ENCODE measurements at regions not wholly inside any gene's neighbourhood (a gene's known extent, or its start where the extent isn't known, plus 50 kb on each side); places are given as distances from the start of the nearest gene placed in this dataset.

DNA sequence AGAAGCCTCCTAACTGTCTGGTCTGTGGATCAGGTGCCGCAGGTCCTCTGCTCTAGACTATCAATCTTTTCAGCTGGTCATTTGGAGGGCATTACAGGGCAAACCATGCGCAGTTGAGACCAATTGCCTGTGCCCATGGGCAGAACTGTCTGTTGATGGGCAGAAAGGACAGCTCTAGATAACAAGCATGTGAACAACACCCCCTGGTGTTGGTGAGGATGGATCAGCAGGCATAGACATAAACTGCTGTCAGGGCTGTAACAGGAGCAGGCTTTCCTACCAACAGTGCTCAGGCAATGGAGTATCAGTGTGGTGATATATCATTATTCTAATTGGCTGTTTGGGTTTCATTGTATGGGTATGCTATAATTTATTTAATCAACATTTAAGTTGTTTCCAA is 104.7 kb upstream of the KL start:
- Mint-ChIP-seq H3K27ac (no peak overlapping the region), H3K36me3 (no peaks in the 10 kb centered on the region), H3K4me1 (no peaks in the 10 kb centered on the region), H3K27me3 (peaks cover 0 to 4% of the 10 kb centered on the region in 2 donors), H3K9me3 (peaks cover 0 to 5% (median 3%) of the 10 kb centered on the region in 3 donors), H3K4me3 (no peak overlapping the region)
- WGBS (ENCODE audit: insufficient coverage), result 100% methylated on average over 1 of the region's 2 CpGs
- Histone ChIP-seq H3K9me3 (no peaks in the 10 kb centered on the region), H3K27me3 (replicated peaks in 1 of 2; ENCODE audit: control insufficient read depth in 2 of 2, extremely low read depth in 1 of 2, insufficient read depth in 2 of 2, low read length in 1 of 2) (peaks cover 0 to 6% of the 10 kb centered on the region in 2 experiments), H3K4me3 (ENCODE audit: control insufficient read depth in 1 of 2, extremely low read depth in 1 of 2, low read length in 1 of 2) (no peak overlapping the region), H3K36me3 (ENCODE audit: control insufficient read depth in 2 of 2, extremely low read depth in 1 of 2, insufficient read depth in 1 of 2, low read length in 1 of 2) (no peaks in the 10 kb centered on the region), H3K4me1 (ENCODE audit: control insufficient read depth in 1 of 2, extremely low read depth in 1 of 2, insufficient read depth in 2 of 2, low read length in 2 of 2) (no peaks in the 10 kb centered on the region), H3K27ac (ENCODE audit: low read length) (no peak overlapping the region)
- peak; percentile 40 to 68 (median 56) for ATAC-seq (replicated peaks in 1 of 4)
- peak in 6 of 35 experiments; percentile 1 to 37 (median 7) for DNase-seq
- ChIA-PET CTCF (interaction anchor here (0.6 to 1.5 kb wide), 2 partner anchors 13 to 260 kb away, joined by 4 to 5 read pairs; no protein-coding TSS in a partner anchor), POLR2A (no interaction called here)

DNA sequence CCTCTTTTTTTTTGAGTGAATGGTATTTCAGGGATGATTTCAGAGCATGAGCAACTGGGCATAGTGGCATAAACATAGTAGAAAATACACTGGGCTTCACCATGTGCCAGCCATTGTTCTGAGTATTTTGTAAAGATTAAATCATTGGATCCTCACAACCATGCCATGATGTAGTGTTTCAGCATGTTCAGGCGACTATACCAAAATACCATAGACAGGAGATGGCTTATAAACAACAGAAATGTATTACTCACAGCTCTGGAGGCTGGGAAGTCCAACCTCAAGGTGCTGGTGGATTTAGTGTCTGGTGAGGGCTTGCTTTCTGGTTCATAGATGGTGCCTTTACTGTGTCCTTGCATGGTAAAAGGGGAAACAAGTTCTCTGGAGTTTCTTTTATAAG is 101.5 kb upstream of the KL start:
- no peak for ATAC-seq (replicated peaks in 1 of 4)
- H3K4me3 Mint-ChIP-seq, result no peak overlapping the region
- Histone ChIP-seq H3K4me1 (ENCODE audit: control insufficient read depth in 1 of 2, extremely low read depth in 1 of 2, insufficient read depth in 2 of 2, low read length in 2 of 2) (no peaks in the 10 kb centered on the region), H3K4me3 (ENCODE audit: control insufficient read depth in 1 of 2, extremely low read depth in 1 of 2, low read length in 1 of 2) (no peak overlapping the region), H3K27me3 (replicated peaks in 1 of 2; ENCODE audit: control insufficient read depth in 2 of 2, extremely low read depth in 1 of 2, insufficient read depth in 2 of 2, low read length in 1 of 2) (peaks cover 0 to 6% of the 10 kb centered on the region in 2 experiments), H3K9me3 (no peaks in the 10 kb centered on the region), H3K36me3 (ENCODE audit: control insufficient read depth in 2 of 2, extremely low read depth in 1 of 2, insufficient read depth in 1 of 2, low read length in 1 of 2) (no peaks in the 10 kb centered on the region), H3K27ac (ENCODE audit: low read length) (no peak overlapping the region)
- ChIA-PET CTCF (interaction anchor here in 1 of 2 donors (0.6 to 0.7 kb wide), 3 partner anchors 220 to 1481 kb away, joined by 6 to 8 read pairs (median 7); no protein-coding TSS in a partner anchor), POLR2A (interaction anchor here in 1 of 2 donors (0.5 kb wide), 1 partner anchor 129 kb away, joined by 3 read pairs; no protein-coding TSS in a partner anchor)
- no peak for DNase-seq
- H3K4me1 Mint-ChIP-seq, result no peaks in the 10 kb centered on the region
- H3K36me3 Mint-ChIP-seq, result no peaks in the 10 kb centered on the region
- no CpG with 5 or more reads among the region's 1 CpG for WGBS (ENCODE audit: insufficient coverage)
- no peak overlapping the region for H3K27ac Mint-ChIP-seq
- peaks cover 0 to 18% (median 12%) of the 10 kb centered on the region in 3 donors for H3K9me3 Mint-ChIP-seq
- peaks cover 0 to 4% of the 10 kb centered on the region in 2 donors for H3K27me3 Mint-ChIP-seq

DNA sequence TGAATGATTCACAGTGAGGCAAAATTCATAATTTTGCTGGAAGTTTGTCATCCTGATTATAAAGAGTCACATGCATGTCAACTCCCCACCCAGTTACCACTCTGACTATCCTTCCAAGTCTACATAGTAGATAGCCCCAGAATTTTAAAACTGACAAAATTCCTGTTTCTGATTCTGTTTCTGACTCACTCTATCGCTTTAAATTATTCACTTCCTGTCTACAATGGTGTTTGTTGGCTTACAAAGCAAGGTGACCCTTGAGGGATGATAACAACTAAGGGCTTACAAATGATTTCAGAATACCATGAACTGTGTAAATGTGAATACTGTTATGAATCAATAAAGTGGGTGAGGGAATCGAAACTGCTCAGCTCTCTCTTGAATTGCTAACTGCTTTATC is 98.7 kb upstream of the KL start:
- ChIA-PET CTCF (no interaction called here), POLR2A (no interaction called here)
- H3K4me1 Mint-ChIP-seq, result no peaks in the 10 kb centered on the region
- WGBS (ENCODE audit: insufficient coverage), result no CpG with 5 or more reads among the region's 2 CpGs
- no peak overlapping the region for H3K4me3 ChIP-seq (ENCODE audit: control insufficient read depth in 1 of 2, extremely low read depth in 1 of 2, low read length in 1 of 2)
- no peak overlapping the region for H3K4me3 Mint-ChIP-seq
- no peaks in the 10 kb centered on the region for H3K9me3 ChIP-seq
- no peaks in the 10 kb centered on the region for H3K36me3 ChIP-seq (ENCODE audit: control insufficient read depth in 2 of 2, extremely low read depth in 1 of 2, insufficient read depth in 1 of 2, low read length in 1 of 2)
- no peaks in the 10 kb centered on the region for H3K4me1 ChIP-seq (ENCODE audit: control insufficient read depth in 1 of 2, extremely low read depth in 1 of 2, insufficient read depth in 2 of 2, low read length in 2 of 2)
- ATAC-seq (replicated peaks in 1 of 4) (no peak), DNase-seq (no peak)
- peaks cover 0 to 4% of the 10 kb centered on the region in 2 donors for H3K27me3 Mint-ChIP-seq
- H3K27ac Mint-ChIP-seq, result no peak overlapping the region
- H3K27me3 ChIP-seq (replicated peaks in 1 of 2; ENCODE audit: control insufficient read depth in 2 of 2, extremely low read depth in 1 of 2, insufficient read depth in 2 of 2, low read length in 1 of 2), result peaks cover 0 to 6% of the 10 kb centered on the region in 2 experiments
- H3K36me3 Mint-ChIP-seq, result no peaks in the 10 kb centered on the region
- H3K9me3 Mint-ChIP-seq, result peaks cover 0 to 18% (median 12%) of the 10 kb centered on the region in 3 donors
- no peak overlapping the region for H3K27ac ChIP-seq (ENCODE audit: low read length)

DNA sequence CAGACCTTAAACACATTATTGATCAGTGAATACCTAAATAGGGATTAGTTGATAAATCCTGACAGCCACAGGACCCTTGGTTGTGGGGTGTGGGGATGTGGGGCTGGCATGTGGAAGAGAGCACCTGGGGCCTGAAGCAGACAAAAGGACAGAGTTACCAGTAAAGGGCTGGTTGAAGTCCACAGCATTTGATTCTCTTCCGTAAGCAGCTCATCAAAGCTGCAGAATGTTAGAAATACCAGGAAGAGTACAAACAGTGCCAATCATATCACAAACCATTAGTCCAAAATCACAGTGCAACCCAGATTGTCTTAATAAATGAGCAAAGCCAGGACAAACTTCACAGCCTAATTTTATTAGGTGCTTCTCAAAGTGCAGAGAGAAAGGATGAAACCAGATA is 92.5 kb upstream of the KL start:
- Histone ChIP-seq H3K27me3 (replicated peaks in 1 of 2; ENCODE audit: control insufficient read depth in 2 of 2, extremely low read depth in 1 of 2, insufficient read depth in 2 of 2, low read length in 1 of 2) (no peaks in the 10 kb centered on the region), H3K36me3 (ENCODE audit: control insufficient read depth in 2 of 2, extremely low read depth in 1 of 2, insufficient read depth in 1 of 2, low read length in 1 of 2) (no peaks in the 10 kb centered on the region), H3K4me1 (ENCODE audit: control insufficient read depth in 1 of 2, extremely low read depth in 1 of 2, insufficient read depth in 2 of 2, low read length in 2 of 2) (no peaks in the 10 kb centered on the region), H3K27ac (ENCODE audit: low read length) (no peak overlapping the region), H3K9me3 (no peaks in the 10 kb centered on the region), H3K4me3 (ENCODE audit: control insufficient read depth in 1 of 2, extremely low read depth in 1 of 2, low read length in 1 of 2) (no peak overlapping the region)
- ATAC-seq (replicated peaks in 1 of 4), result no peak
- Mint-ChIP-seq H3K4me3 (no peak overlapping the region), H3K36me3 (no peaks in the 10 kb centered on the region), H3K27me3 (no peaks in the 10 kb centered on the region), H3K9me3 (no peaks in the 10 kb centered on the region), H3K27ac (no peak overlapping the region), H3K4me1 (no peaks in the 10 kb centered on the region)
- no peak for DNase-seq
- ChIA-PET POLR2A (no interaction called here), CTCF (no interaction called here)
- WGBS (ENCODE audit: insufficient coverage), result 100% methylated on average over 1 of the region's 1 CpG

GRCh38 chr13:32924886-32925285 is 91.3 kb upstream of the KL start:
- ChIA-PET CTCF (no interaction called here), POLR2A (interaction anchor here in 1 of 2 donors (0.6 kb wide), 1 partner anchor 28 kb away, joined by 3 read pairs; no protein-coding TSS in a partner anchor)
- Mint-ChIP-seq H3K4me1 (no peaks in the 10 kb centered on the region), H3K27ac (no peak overlapping the region), H3K9me3 (no peaks in the 10 kb centered on the region), H3K4me3 (no peak overlapping the region), H3K36me3 (no peaks in the 10 kb centered on the region), H3K27me3 (no peaks in the 10 kb centered on the region)
- Histone ChIP-seq H3K4me1 (ENCODE audit: control insufficient read depth in 1 of 2, extremely low read depth in 1 of 2, insufficient read depth in 2 of 2, low read length in 2 of 2) (no peaks in the 10 kb centered on the region), H3K27me3 (replicated peaks in 1 of 2; ENCODE audit: control insufficient read depth in 2 of 2, extremely low read depth in 1 of 2, insufficient read depth in 2 of 2, low read length in 1 of 2) (no peaks in the 10 kb centered on the region), H3K36me3 (ENCODE audit: control insufficient read depth in 2 of 2, extremely low read depth in 1 of 2, insufficient read depth in 1 of 2, low read length in 1 of 2) (no peaks in the 10 kb centered on the region), H3K4me3 (ENCODE audit: control insufficient read depth in 1 of 2, extremely low read depth in 1 of 2, low read length in 1 of 2) (no peak overlapping the region), H3K9me3 (no peaks in the 10 kb centered on the region), H3K27ac (ENCODE audit: low read length) (no peak overlapping the region)
- ATAC-seq (replicated peaks in 1 of 4), result no peak
- DNase-seq, result no peak
- WGBS (ENCODE audit: insufficient coverage), result 74% methylated on average over 2 of the region's 3 CpGs

GRCh38 chr13:32925506-32925905 is 90.7 kb upstream of the KL start:
- Mint-ChIP-seq H3K4me1 (no peaks in the 10 kb centered on the region), H3K27ac (no peak overlapping the region), H3K27me3 (no peaks in the 10 kb centered on the region), H3K4me3 (no peak overlapping the region), H3K36me3 (no peaks in the 10 kb centered on the region), H3K9me3 (no peaks in the 10 kb centered on the region)
- H3K27ac ChIP-seq (ENCODE audit: low read length), result no peak overlapping the region
- H3K9me3 ChIP-seq, result no peaks in the 10 kb centered on the region
- CTCF ChIA-PET, result no interaction called here
- DNase-seq (no peak), ATAC-seq (replicated peaks in 1 of 4) (no peak)
- POLR2A ChIA-PET, result interaction anchor here in 1 of 2 donors (0.6 kb wide), 1 partner anchor 27 kb away, joined by 3 read pairs; no protein-coding TSS in a partner anchor
- H3K4me3 ChIP-seq (ENCODE audit: control insufficient read depth in 1 of 2, extremely low read depth in 1 of 2, low read length in 1 of 2), result no peak overlapping the region
- H3K27me3 ChIP-seq (replicated peaks in 1 of 2; ENCODE audit: control insufficient read depth in 2 of 2, extremely low read depth in 1 of 2, insufficient read depth in 2 of 2, low read length in 1 of 2), result no peaks in the 10 kb centered on the region
- no CpG with 5 or more reads among the region's 1 CpG for WGBS (ENCODE audit: insufficient coverage)
- no peaks in the 10 kb centered on the region for H3K4me1 ChIP-seq (ENCODE audit: control insufficient read depth in 1 of 2, extremely low read depth in 1 of 2, insufficient read depth in 2 of 2, low read length in 2 of 2)
- no peaks in the 10 kb centered on the region for H3K36me3 ChIP-seq (ENCODE audit: control insufficient read depth in 2 of 2, extremely low read depth in 1 of 2, insufficient read depth in 1 of 2, low read length in 1 of 2)

DNA sequence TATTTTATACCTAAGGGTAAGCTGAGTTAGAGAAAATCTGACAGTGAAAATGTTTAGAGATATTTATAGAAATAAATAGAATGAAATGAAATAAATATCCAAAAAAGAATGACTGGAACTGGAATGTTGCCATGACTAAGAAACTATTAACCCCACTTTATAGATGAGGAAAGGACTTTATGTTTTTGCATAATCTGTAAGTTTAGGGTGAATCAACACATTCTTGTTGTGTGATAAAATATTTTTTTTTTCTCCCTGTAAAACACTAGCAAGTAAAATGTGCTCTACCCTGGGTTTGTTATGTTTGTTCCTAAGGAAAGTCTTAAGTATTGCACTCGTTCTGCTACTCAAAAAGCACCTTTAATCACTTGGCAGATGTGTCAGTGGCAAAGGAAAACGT is 83.8 kb upstream of the KL start:
- Histone ChIP-seq H3K9me3 (no peaks in the 10 kb centered on the region), H3K4me1 (ENCODE audit: control insufficient read depth in 1 of 2, extremely low read depth in 1 of 2, insufficient read depth in 2 of 2, low read length in 2 of 2) (no peaks in the 10 kb centered on the region), H3K27ac (ENCODE audit: low read length) (no peak overlapping the region), H3K27me3 (replicated peaks in 1 of 2; ENCODE audit: control insufficient read depth in 2 of 2, extremely low read depth in 1 of 2, insufficient read depth in 2 of 2, low read length in 1 of 2) (no peaks in the 10 kb centered on the region), H3K36me3 (ENCODE audit: control insufficient read depth in 2 of 2, extremely low read depth in 1 of 2, insufficient read depth in 1 of 2, low read length in 1 of 2) (no peaks in the 10 kb centered on the region), H3K4me3 (ENCODE audit: control insufficient read depth in 1 of 2, extremely low read depth in 1 of 2, low read length in 1 of 2) (no peak overlapping the region)
- DNase-seq (no peak), ATAC-seq (replicated peaks in 1 of 4) (no peak)
- Mint-ChIP-seq H3K27me3 (peaks cover 12 to 27% of the 10 kb centered on the region in 2 donors), H3K36me3 (no peaks in the 10 kb centered on the region), H3K4me3 (no peak overlapping the region), H3K27ac (no peak overlapping the region), H3K4me1 (no peaks in the 10 kb centered on the region), H3K9me3 (peaks cover 0 to 6% (median 5%) of the 10 kb centered on the region in 3 donors)
- ChIA-PET CTCF (interaction anchor here in 1 of 2 donors (0.6 kb wide), 1 partner anchor 855 kb away, joined by 5 read pairs; no protein-coding TSS in a partner anchor), POLR2A (no interaction called here)
- no CpG with 5 or more reads among the region's 2 CpGs for WGBS (ENCODE audit: insufficient coverage)

Data from T-cell (primary cell).